Caco-2 (cell line): ENCODE measurements at regions not wholly inside any gene's neighbourhood (a gene's known extent, or its start where the extent isn't known, plus 50 kb on each side); places are given as distances from the start of the nearest gene placed in this dataset.

Experiments
- BruUV-seq: library from RNA; stranded (reverse); fragments of 400-500 nt; replicated peaks from 2 replicates; lab custom pipeline; 2021; lab: Mats Ljungman, UMichigan
- CTCF ChIA-PET: fragments of 300-600 bp; sonication (Branson Sonifier 250); formaldehyde crosslinking; loops from one replicate; lab custom pipeline; 2022; ENCODE audit warnings: antibody characterized with exemption; lab: Charles Lee
- POLR2A ChIA-PET: fragments of 300-600 bp; sonication (Branson Sonifier 250); formaldehyde crosslinking; loops from one replicate; lab custom pipeline; 2022; ENCODE audit warnings: antibody characterized with exemption; lab: Charles Lee
- DNase-seq, 2 experiments: peaks; one replicate each; pipeline versions ENCODE4 v3.0.0 to v3.0.0-alpha.2; 2020 to 2022
- H3K27me3 ChIP-seq: replicated peaks from 2 replicates; pipeline ENCODE4 v1.6.0; 2011; ENCODE audit warnings: low read length; ENCODE audit not compliant: control insufficient read depth, insufficient read depth
- H3K36me3 ChIP-seq: 2 replicates; pipeline ENCODE4 v1.5.1; 2011; ENCODE audit warnings: low read length; ENCODE audit not compliant: control insufficient read depth, insufficient read depth
- H3K4me1 ChIP-seq: fragments of 250-450 bp; sonication (Bioruptor Pico); 2 replicates; pipeline ENCODE4 v1.5.1; 2020; ENCODE audit warnings: mild to moderate bottlenecking
- H3K4me3 ChIP-seq: 2 replicates; pipeline ENCODE4 v1.5.1; 2011; ENCODE audit warnings: low read depth, mild to moderate bottlenecking, control low read depth, low read length
- H3K9me3 ChIP-seq: fragments of 250-450 bp; sonication (Bioruptor Pico); 2 replicates; pipeline ENCODE4 v1.5.1; 2020; ENCODE audit warnings: mild to moderate bottlenecking, moderate library complexity
- H3K27ac Mint-ChIP-seq: one replicate; pipeline ENCODE4 v1.8.0; 2022; ENCODE audit warnings: mixed read lengths; ENCODE audit not compliant: unreplicated experiment
- H3K27me3 Mint-ChIP-seq: one replicate; pipeline ENCODE4 v1.8.0; 2022; ENCODE audit warnings: mixed read lengths; ENCODE audit not compliant: insufficient read depth, unreplicated experiment
- H3K36me3 Mint-ChIP-seq: one replicate; pipeline ENCODE4 v1.8.0; 2022; ENCODE audit warnings: mild to moderate bottlenecking, mixed read lengths; ENCODE audit not compliant: insufficient read depth, unreplicated experiment
- H3K4me1 Mint-ChIP-seq: one replicate; pipeline ENCODE4 v1.8.0; 2022; ENCODE audit warnings: low read depth, mixed read lengths; ENCODE audit not compliant: unreplicated experiment
- H3K4me3 Mint-ChIP-seq: one replicate; pipeline ENCODE4 v1.8.0; 2022; ENCODE audit warnings: mild to moderate bottlenecking, moderate library complexity, mixed read lengths; ENCODE audit not compliant: unreplicated experiment
- H3K9me3 Mint-ChIP-seq: one replicate; pipeline ENCODE4 v1.8.0; 2022; ENCODE audit warnings: mixed read lengths; ENCODE audit not compliant: unreplicated experiment
- intact Hi-C: fragments of 100-400 bp; cut with micrococcal nuclease; formaldehyde crosslinking; loops from one replicate; pipeline ENCODE4 v1.10.0; 2022; ENCODE audit not compliant: unreplicated experiment
- TF ChIP-seq, protein P1 (sequence below), 2 experiments: fragments of 200-600 bp in 1 of 2; IDR thresholded peaks; 1 replicate in 1 of 2; 2 replicates in 1 of 2; pipeline versions ENCODE4 v1.5.1 to v1.8.0; 2011 to 2022; ENCODE audit warnings: antibody characterized with exemption in 1 of 2, control low read depth in 1 of 2, inconsistent platforms in 1 of 2, low read depth in 1 of 2, low read length in 1 of 2, mild to moderate bottlenecking in 1 of 2, moderate library complexity in 1 of 2; ENCODE audit not compliant: insufficient read depth in 1 of 2, severe bottlenecking in 1 of 2, unreplicated experiment in 1 of 2

DNA sequence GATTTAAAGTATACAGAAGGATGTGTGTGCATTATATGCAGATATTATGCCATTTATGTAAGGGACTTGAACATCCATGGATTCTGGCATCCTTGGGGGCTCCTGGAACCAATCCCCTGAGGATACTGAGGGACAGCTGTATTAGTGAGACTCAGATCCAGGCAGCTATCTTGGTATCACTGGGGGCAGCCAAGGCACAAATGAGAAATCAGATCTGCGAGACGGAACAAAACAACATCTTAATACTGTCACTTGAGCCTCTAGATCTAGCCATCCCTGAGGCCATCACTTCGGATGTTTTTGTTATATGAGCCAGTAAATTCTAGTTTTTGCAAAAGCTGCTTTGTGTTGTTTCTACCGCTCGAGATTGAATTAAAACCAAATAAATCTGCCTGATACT, 175.1 kb upstream of the SFSWAP start:
- Mint-ChIP-seq H3K4me3 (no peak overlapping the region), H3K9me3 (no peaks in the 10 kb centered on the region), H3K36me3 (no peaks in the 10 kb centered on the region), H3K4me1 (no peaks in the 10 kb centered on the region), H3K27ac (no peak overlapping the region), H3K27me3 (peaks cover 7% of the 10 kb centered on the region)
- Histone ChIP-seq H3K4me1 (no peaks in the 10 kb centered on the region), H3K27me3 (no peaks in the 10 kb centered on the region), H3K4me3 (no peak overlapping the region), H3K36me3 (no peaks in the 10 kb centered on the region), H3K9me3 (no peaks in the 10 kb centered on the region)
- TF ChIP-seq, protein P1, sequence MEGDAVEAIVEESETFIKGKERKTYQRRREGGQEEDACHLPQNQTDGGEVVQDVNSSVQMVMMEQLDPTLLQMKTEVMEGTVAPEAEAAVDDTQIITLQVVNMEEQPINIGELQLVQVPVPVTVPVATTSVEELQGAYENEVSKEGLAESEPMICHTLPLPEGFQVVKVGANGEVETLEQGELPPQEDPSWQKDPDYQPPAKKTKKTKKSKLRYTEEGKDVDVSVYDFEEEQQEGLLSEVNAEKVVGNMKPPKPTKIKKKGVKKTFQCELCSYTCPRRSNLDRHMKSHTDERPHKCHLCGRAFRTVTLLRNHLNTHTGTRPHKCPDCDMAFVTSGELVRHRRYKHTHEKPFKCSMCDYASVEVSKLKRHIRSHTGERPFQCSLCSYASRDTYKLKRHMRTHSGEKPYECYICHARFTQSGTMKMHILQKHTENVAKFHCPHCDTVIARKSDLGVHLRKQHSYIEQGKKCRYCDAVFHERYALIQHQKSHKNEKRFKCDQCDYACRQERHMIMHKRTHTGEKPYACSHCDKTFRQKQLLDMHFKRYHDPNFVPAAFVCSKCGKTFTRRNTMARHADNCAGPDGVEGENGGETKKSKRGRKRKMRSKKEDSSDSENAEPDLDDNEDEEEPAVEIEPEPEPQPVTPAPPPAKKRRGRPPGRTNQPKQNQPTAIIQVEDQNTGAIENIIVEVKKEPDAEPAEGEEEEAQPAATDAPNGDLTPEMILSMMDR (IDR thresholded peaks at IDR 0.05; ENCODE audit: insufficient read depth in 1 of 2, low read depth in 1 of 2, low read length in 1 of 2, severe bottlenecking in 1 of 2, unreplicated experiment in 1 of 2) = no peak
- intact Hi-C loops = no loop called here
- no TSS peak for BruUV-seq
- DNase-seq = no peak
- ChIA-PET CTCF (no interaction called here), POLR2A (no interaction called here)

DNA sequence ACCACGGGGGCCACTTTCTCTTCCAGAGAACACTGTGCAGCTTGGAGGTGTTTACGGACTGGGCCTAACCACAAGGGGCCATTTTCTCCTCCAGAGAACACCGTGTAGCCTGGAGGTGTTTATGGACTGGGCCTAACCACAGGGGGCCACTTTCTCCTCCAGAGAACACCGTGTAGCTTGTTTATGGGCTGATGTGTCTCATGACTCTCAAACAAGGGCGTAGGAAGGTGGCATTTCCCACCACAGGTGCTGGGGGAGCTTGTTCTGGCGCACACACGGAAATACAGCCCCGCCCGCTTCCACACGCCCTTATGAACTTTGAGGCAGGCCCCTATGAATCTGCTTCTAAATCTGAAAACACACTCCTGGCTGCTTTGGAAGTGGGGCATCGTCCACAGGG, 174.6 kb upstream of the SFSWAP start:
- no peak overlapping the region for H3K27ac Mint-ChIP-seq
- H3K9me3 Mint-ChIP-seq = no peaks in the 10 kb centered on the region
- Histone ChIP-seq H3K27me3 (no peaks in the 10 kb centered on the region), H3K4me3 (no peak overlapping the region), H3K4me1 (no peaks in the 10 kb centered on the region), H3K36me3 (no peaks in the 10 kb centered on the region), H3K9me3 (no peaks in the 10 kb centered on the region)
- peaks cover 7% of the 10 kb centered on the region for H3K27me3 Mint-ChIP-seq
- BruUV-seq = no TSS peak
- CTCF ChIA-PET = no interaction called here
- no peak overlapping the region for H3K4me3 Mint-ChIP-seq
- intact Hi-C loops = no loop called here
- POLR2A ChIA-PET = no interaction called here
- H3K4me1 Mint-ChIP-seq = no peaks in the 10 kb centered on the region
- H3K36me3 Mint-ChIP-seq = no peaks in the 10 kb centered on the region
- no peak for DNase-seq
- TF ChIP-seq, protein P1 (IDR thresholded peaks at IDR 0.05; ENCODE audit: insufficient read depth in 1 of 2, low read depth in 1 of 2, low read length in 1 of 2, severe bottlenecking in 1 of 2, unreplicated experiment in 1 of 2) = no peak

DNA sequence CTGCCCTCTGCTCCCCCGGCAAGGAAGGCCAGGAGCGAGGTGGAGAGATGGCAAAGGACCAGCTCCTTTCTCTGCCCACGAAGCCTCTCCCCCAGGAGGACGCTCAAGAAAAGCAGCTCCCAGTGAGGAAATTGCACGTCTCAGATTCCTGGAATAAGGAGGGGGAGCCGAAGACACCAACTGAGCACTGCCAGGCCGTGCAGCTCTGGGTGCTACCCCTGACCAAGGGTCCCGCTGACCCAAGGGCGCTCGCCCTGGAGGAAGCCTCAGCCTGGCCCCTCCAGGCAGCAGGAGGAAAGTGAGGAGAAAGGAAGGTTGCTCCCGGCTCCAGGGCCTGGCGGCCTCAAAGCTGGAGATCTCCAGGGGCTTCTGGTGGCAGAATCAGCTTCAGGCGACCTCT, 174.1 kb upstream of the SFSWAP start:
- Mint-ChIP-seq H3K36me3 (no peaks in the 10 kb centered on the region), H3K27me3 (peaks cover 6% of the 10 kb centered on the region), H3K4me1 (no peaks in the 10 kb centered on the region), H3K9me3 (no peaks in the 10 kb centered on the region), H3K4me3 (no peak overlapping the region), H3K27ac (no peak overlapping the region)
- no TSS peak for BruUV-seq
- no peak for DNase-seq
- POLR2A ChIA-PET = no interaction called here
- Histone ChIP-seq H3K4me3 (no peak overlapping the region), H3K27me3 (no peaks in the 10 kb centered on the region), H3K4me1 (no peaks in the 10 kb centered on the region), H3K36me3 (no peaks in the 10 kb centered on the region), H3K9me3 (no peaks in the 10 kb centered on the region)
- TF ChIP-seq, protein P1 (IDR thresholded peaks at IDR 0.05; ENCODE audit: insufficient read depth in 1 of 2, low read depth in 1 of 2, low read length in 1 of 2, severe bottlenecking in 1 of 2, unreplicated experiment in 1 of 2) = no peak
- CTCF ChIA-PET = no interaction called here
- intact Hi-C loops = no loop called here
